Keratinocyte (primary cell): ENCODE measurements at regions not wholly inside any gene's neighbourhood (a gene's known extent, or its start where the extent isn't known, plus 50 kb on each side); places are given as distances from the start of the nearest gene placed in this dataset.

ENCODE experiments used
- DNase-seq: peaks from one replicate; pipeline ENCODE4 v3.0.0-alpha.2; 2011; ENCODE audit warnings: low read depth, missing footprints, low spot score
- FAIRE-seq: peaks from 2 replicates; lab custom pipeline; 2011; peaks lifted over from hg19 to GRCh38; lab: Jason Lieb, UNC
- H2AFZ ChIP-seq: 2 replicates; pipeline ENCODE4 v1.6.0; 2012; ENCODE audit warnings: low read length, control low read depth, inconsistent platforms; ENCODE audit not compliant: control insufficient read depth
- H3K27ac ChIP-seq: 2 replicates; pipeline ENCODE4 v1.5.1; 2011; ENCODE audit warnings: low read length; ENCODE audit not compliant: control insufficient read depth, insufficient read depth
- H3K27me3 ChIP-seq: 3 replicates; pipeline ENCODE4 v1.6.0; 2011; ENCODE audit warnings: low read length; ENCODE audit not compliant: control insufficient read depth, insufficient read depth; ENCODE audit errors: extremely low read depth
- H3K36me3 ChIP-seq, 2 experiments: 2 replicates in 1 of 2; 3 replicates in 1 of 2; pipeline ENCODE4 v1.5.1; 2011; ENCODE audit warnings: low read length in 2 of 2, mild to moderate bottlenecking in 1 of 2; ENCODE audit not compliant: control insufficient read depth in 2 of 2, insufficient read depth in 2 of 2; ENCODE audit errors: extremely low read depth in 1 of 2
- H3K4me1 ChIP-seq: 3 replicates; pipeline ENCODE4 v1.5.1; 2011; ENCODE audit warnings: low read length; ENCODE audit not compliant: control insufficient read depth, insufficient read depth; ENCODE audit errors: extremely low read depth
- H3K4me2 ChIP-seq: 3 replicates; pipeline ENCODE4 v1.6.0; 2011; ENCODE audit warnings: low read depth, low read length; ENCODE audit not compliant: control insufficient read depth, insufficient read depth; ENCODE audit errors: extremely low read depth
- H3K4me3 ChIP-seq, 3 experiments: fragments of 200-600 bp in 1 of 3; sonication (generic) in 1 of 3; 2 replicates in 2 of 3; 3 replicates in 1 of 3; pipeline ENCODE4 v1.5.1; 2011 to 2016; ENCODE audit warnings: low read length in 3 of 3, mild to moderate bottlenecking in 3 of 3, control low read depth in 2 of 3, inconsistent platforms in 1 of 3, low read depth in 1 of 3, mixed read lengths in 1 of 3, mixed run types in 1 of 3, moderate library complexity in 1 of 3; ENCODE audit not compliant: control insufficient read depth in 2 of 3, insufficient read depth in 2 of 3; ENCODE audit errors: extremely low read depth in 1 of 3
- H3K79me2 ChIP-seq: 2 replicates; pipeline ENCODE4 v1.6.0; 2012; ENCODE audit warnings: low read length; ENCODE audit not compliant: control insufficient read depth, insufficient read depth
- H3K9ac ChIP-seq: 3 replicates; pipeline ENCODE4 v1.6.0; 2011; ENCODE audit warnings: low read length; ENCODE audit not compliant: control insufficient read depth, insufficient read depth; ENCODE audit errors: extremely low read depth
- H3K9me1 ChIP-seq: 3 replicates; pipeline ENCODE4 v1.6.0; 2011; ENCODE audit warnings: low read length; ENCODE audit not compliant: control insufficient read depth, insufficient read depth; ENCODE audit errors: extremely low read depth
- H3K9me3 ChIP-seq: 2 replicates; pipeline ENCODE4 v1.5.1; 2012; ENCODE audit warnings: low read depth, low read length; ENCODE audit not compliant: control insufficient read depth
- H4K20me1 ChIP-seq: 3 replicates; pipeline ENCODE4 v1.6.0; 2011; ENCODE audit warnings: low read length; ENCODE audit not compliant: control insufficient read depth, insufficient read depth; ENCODE audit errors: extremely low read depth
- CTCF ChIP-seq, 3 experiments: IDR thresholded peaks in 1 of 3; conservative IDR thresholded peaks in 1 of 3; optimal IDR thresholded peaks in 1 of 3; 2 replicates in 2 of 3; 3 replicates in 1 of 3; pipeline versions ENCODE3 to v1.5.1; 2011; ENCODE audit warnings: low read length in 3 of 3, mild to moderate bottlenecking in 3 of 3, moderate library complexity in 2 of 3, control low read depth in 1 of 3, inconsistent platforms in 1 of 3; ENCODE audit not compliant: insufficient read depth in 2 of 3; ENCODE audit errors: extremely low read depth in 1 of 3
- EZH2 ChIP-seq: IDR thresholded peaks from one replicate; pipeline ENCODE4 v1.6.1; 2012; ENCODE audit warnings: inconsistent platforms, mild to moderate bottlenecking, low read length, moderate library complexity
- dilution Hi-C: fragments of 300-500 bp; cut with MboI; formaldehyde crosslinking; loops from one replicate; pipeline ENCODE4 v1.7.0; 2020; ENCODE audit warnings: low sequenced_read_pairs; ENCODE audit not compliant: extremely low pct_ligation_motif_present

- DNase-seq (no peak), FAIRE-seq (no peak)
- H3K4me2 ChIP-seq: peak overlapping the region; percentile 57
- dilution Hi-C loops: no loop called here
- H3K9me1 ChIP-seq: no peaks in the 10 kb centered on the region
- peak overlapping the region in 2 of 3 experiments; percentile 34 to 44 for H3K4me3 ChIP-seq
- peaks cover 43% of the 10 kb centered on the region for H3K27me3 ChIP-seq
- TF ChIP-seq CTCF (optimal IDR thresholded peaks at IDR 0.05 in 1 of 3, IDR thresholded peaks at IDR 0.05 in 1 of 3, conservative IDR thresholded peaks at IDR 0.05 in 1 of 3; ENCODE audit: extremely low read depth in 1 of 3, insufficient read depth in 2 of 3, low read length in 3 of 3) (no peak), EZH2 (peak; percentile 74)
- no peaks in the 10 kb centered on the region for H3K36me3 ChIP-seq
- no peaks in the 10 kb centered on the region for H3K79me2 ChIP-seq
- H2AFZ ChIP-seq: no peak overlapping the region
- peaks cover 2% of the 10 kb centered on the region for H4K20me1 ChIP-seq
- H3K27ac ChIP-seq: no peak overlapping the region
- H3K9me3 ChIP-seq: no peaks in the 10 kb centered on the region
- no peak overlapping the region for H3K9ac ChIP-seq
- no peaks in the 10 kb centered on the region for H3K4me1 ChIP-seq
These were observed 92.2 kb downstream of the GEMIN8 start for GRCh38 chrX:13937370-13938050.

- Histone ChIP-seq H3K4me3 (no peak overlapping the region), H3K4me2 (no peak overlapping the region), H3K79me2 (no peaks in the 10 kb centered on the region), H2AFZ (no peak overlapping the region), H3K9me1 (no peaks in the 10 kb centered on the region), H3K4me1 (no peaks in the 10 kb centered on the region), H3K27ac (no peak overlapping the region), H3K36me3 (no peaks in the 10 kb centered on the region), H3K27me3 (peaks cover 43% of the 10 kb centered on the region), H3K9me3 (no peaks in the 10 kb centered on the region), H4K20me1 (peaks cover 2% of the 10 kb centered on the region), H3K9ac (no peak overlapping the region)
- FAIRE-seq (no peak), DNase-seq (no peak)
- TF ChIP-seq CTCF (optimal IDR thresholded peaks at IDR 0.05 in 1 of 3, IDR thresholded peaks at IDR 0.05 in 1 of 3, conservative IDR thresholded peaks at IDR 0.05 in 1 of 3; ENCODE audit: extremely low read depth in 1 of 3, insufficient read depth in 2 of 3, low read length in 3 of 3) (no peak), EZH2 (no peak)
- dilution Hi-C loops: no loop called here
These were observed 93.0 kb downstream of the GEMIN8 start for GRCh38 chrX:13936521-13937225.
